ENCODE measurements at regions not wholly inside any gene's neighbourhood (a gene's known extent, or its start where the extent isn't known, plus 50 kb on each side); places are given as distances from the start of the nearest gene placed in this dataset.

GRCh38 chr6:1500913-1501312 lies 108.8 kb upstream of the FOXC1 start:
- no peak for TF ChIP-seq YY1 (IDR thresholded peaks at IDR 0.05; ENCODE audit: insufficient read depth, insufficient read length)
- no peak for TF ChIP-seq ZNF274 (IDR thresholded peaks at IDR 0.05; ENCODE audit: low read depth, low read length)
- TF ChIP-seq SUZ12 (IDR thresholded peaks at IDR 0.05; ENCODE audit: extremely low read depth, insufficient read depth, insufficient read length), result no peak
